PFSK-1 (cell line): ENCODE measurements at regions not wholly inside any gene's neighbourhood (a gene's known extent, or its start where the extent isn't known, plus 50 kb on each side); places are given as distances from the start of the nearest gene placed in this dataset.

ENCODE experiments used
- FOXP2 ChIP-seq: optimal IDR thresholded peaks from 2 replicates; pipeline ENCODE3; 2011; ENCODE audit warnings: borderline replicate concordance, control low read depth, inconsistent platforms; ENCODE audit not compliant: insufficient read depth; ENCODE audit errors: extremely low read length, extremely low read depth
- POLR2AphosphoS5 ChIP-seq: IDR thresholded peaks from 2 replicates; pipeline ENCODE4 v1.6.1; 2012; ENCODE audit warnings: low read depth, mild to moderate bottlenecking, control low read depth, low read length, moderate library complexity
- SIN3A ChIP-seq: IDR thresholded peaks from 2 replicates; pipeline ENCODE4 v1.6.1; 2012; ENCODE audit warnings: mild to moderate bottlenecking, low read length, moderate library complexity, borderline replicate concordance; ENCODE audit not compliant: insufficient read depth
- TAF1 ChIP-seq: IDR thresholded peaks from 2 replicates; pipeline ENCODE4 v1.6.1; 2012; ENCODE audit warnings: low read length, control low read depth, borderline replicate concordance; ENCODE audit not compliant: insufficient read depth
- TF ChIP-seq, protein P1 (sequence below), 2 experiments: IDR thresholded peaks; 2 replicates each; pipeline versions ENCODE4 v1.6.1 to v1.8.0; 2011 to 2012; ENCODE audit warnings: low read depth in 2 of 2, low read length in 2 of 2, control low read depth in 1 of 2, inconsistent platforms in 1 of 2, mild to moderate bottlenecking in 1 of 2, moderate library complexity in 1 of 2; ENCODE audit not compliant: insufficient read depth in 1 of 2

- TF ChIP-seq SIN3A = no peak
- TF ChIP-seq, protein P1, sequence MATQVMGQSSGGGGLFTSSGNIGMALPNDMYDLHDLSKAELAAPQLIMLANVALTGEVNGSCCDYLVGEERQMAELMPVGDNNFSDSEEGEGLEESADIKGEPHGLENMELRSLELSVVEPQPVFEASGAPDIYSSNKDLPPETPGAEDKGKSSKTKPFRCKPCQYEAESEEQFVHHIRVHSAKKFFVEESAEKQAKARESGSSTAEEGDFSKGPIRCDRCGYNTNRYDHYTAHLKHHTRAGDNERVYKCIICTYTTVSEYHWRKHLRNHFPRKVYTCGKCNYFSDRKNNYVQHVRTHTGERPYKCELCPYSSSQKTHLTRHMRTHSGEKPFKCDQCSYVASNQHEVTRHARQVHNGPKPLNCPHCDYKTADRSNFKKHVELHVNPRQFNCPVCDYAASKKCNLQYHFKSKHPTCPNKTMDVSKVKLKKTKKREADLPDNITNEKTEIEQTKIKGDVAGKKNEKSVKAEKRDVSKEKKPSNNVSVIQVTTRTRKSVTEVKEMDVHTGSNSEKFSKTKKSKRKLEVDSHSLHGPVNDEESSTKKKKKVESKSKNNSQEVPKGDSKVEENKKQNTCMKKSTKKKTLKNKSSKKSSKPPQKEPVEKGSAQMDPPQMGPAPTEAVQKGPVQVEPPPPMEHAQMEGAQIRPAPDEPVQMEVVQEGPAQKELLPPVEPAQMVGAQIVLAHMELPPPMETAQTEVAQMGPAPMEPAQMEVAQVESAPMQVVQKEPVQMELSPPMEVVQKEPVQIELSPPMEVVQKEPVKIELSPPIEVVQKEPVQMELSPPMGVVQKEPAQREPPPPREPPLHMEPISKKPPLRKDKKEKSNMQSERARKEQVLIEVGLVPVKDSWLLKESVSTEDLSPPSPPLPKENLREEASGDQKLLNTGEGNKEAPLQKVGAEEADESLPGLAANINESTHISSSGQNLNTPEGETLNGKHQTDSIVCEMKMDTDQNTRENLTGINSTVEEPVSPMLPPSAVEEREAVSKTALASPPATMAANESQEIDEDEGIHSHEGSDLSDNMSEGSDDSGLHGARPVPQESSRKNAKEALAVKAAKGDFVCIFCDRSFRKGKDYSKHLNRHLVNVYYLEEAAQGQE (IDR thresholded peaks at IDR 0.05; ENCODE audit: insufficient read depth in 1 of 2, low read depth in 2 of 2, low read length in 2 of 2) = no peak
- TF ChIP-seq TAF1 = no peak
- no peak for TF ChIP-seq POLR2AphosphoS5
- no peak for TF ChIP-seq FOXP2
These were observed 184.8 kb downstream of the GBA3 start for GRCh38 chr4:22877486-22878052.

- TF ChIP-seq POLR2AphosphoS5 = no peak
- no peak for TF ChIP-seq FOXP2
- no peak for TF ChIP-seq SIN3A
- TF ChIP-seq TAF1 = no peak
- TF ChIP-seq, protein P1 (IDR thresholded peaks at IDR 0.05; ENCODE audit: insufficient read depth in 1 of 2, low read depth in 2 of 2, low read length in 2 of 2) = no peak
These were observed 183.5 kb downstream of the GBA3 start for GRCh38 chr4:22876270-22876669.

- TF ChIP-seq, protein P1 (IDR thresholded peaks at IDR 0.05; ENCODE audit: insufficient read depth in 1 of 2, low read depth in 2 of 2, low read length in 2 of 2) = no peak
- TF ChIP-seq SIN3A (no peak), TAF1 (no peak), POLR2AphosphoS5 (no peak), FOXP2 (no peak)
These were observed 183.0 kb downstream of the GBA3 start for GRCh38 chr4:22875587-22876257.

GRCh38 chr4:22874334-22874912 lies 181.7 kb downstream of the GBA3 start:
- no peak for TF ChIP-seq SIN3A
- TF ChIP-seq, protein P1 (IDR thresholded peaks at IDR 0.05; ENCODE audit: insufficient read depth in 1 of 2, low read depth in 2 of 2, low read length in 2 of 2) = no peak
- no peak for TF ChIP-seq FOXP2
- no peak for TF ChIP-seq POLR2AphosphoS5
- TF ChIP-seq TAF1 = no peak

DNA sequence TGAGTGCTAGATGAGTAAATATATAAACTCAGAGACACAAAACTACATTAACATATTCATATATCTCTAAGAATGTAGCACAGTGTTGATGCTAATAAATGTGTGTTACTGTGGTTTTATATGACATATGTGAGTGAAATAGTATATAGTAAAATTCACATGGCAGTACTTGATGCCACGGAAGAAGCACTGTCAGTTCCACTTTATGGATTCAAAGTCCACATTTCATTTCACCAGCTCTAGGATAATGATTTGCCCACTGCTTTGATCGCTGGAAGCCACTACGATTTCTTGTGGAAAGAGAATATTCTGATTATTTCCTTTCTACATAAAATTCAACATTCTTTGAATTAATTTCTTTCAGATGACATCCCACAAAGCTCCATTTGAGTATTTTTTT lies 181.2 kb downstream of the GBA3 start:
- TF ChIP-seq, protein P1 (IDR thresholded peaks at IDR 0.05; ENCODE audit: insufficient read depth in 1 of 2, low read depth in 2 of 2, low read length in 2 of 2) = no peak
- TF ChIP-seq FOXP2 (no peak), POLR2AphosphoS5 (no peak), TAF1 (no peak), SIN3A (no peak)
